ENCODE measurements at regions not wholly inside any gene's neighbourhood (a gene's known extent, or its start where the extent isn't known, plus 50 kb on each side); places are given as distances from the start of the nearest gene placed in this dataset.

GRCh38 chr13:85379991-85380390 is 419.2 kb downstream of the SLITRK6 start:
- Histone ChIP-seq H3K27ac (no peak overlapping the region), H3K9me3 (no peaks in the 10 kb centered on the region), H3K36me3 (no peaks in the 10 kb centered on the region), H3K4me1 (no peaks in the 10 kb centered on the region), H3K27me3 (no peaks in the 10 kb centered on the region), H3K4me3 (no peak overlapping the region)
- TF ChIP-seq POLR2A (IDR thresholded peaks at IDR 0.05) (no peak), CTCF (IDR thresholded peaks at IDR 0.05) (no peak)
- WGBS, 4 donors: 60 to 83% (median 72%) methylated on average over 1 of the region's 1 CpG
- DNase-seq: no peak
- intact Hi-C loops (cut with DNase I): no loop called here
- no peak for ATAC-seq

DNA sequence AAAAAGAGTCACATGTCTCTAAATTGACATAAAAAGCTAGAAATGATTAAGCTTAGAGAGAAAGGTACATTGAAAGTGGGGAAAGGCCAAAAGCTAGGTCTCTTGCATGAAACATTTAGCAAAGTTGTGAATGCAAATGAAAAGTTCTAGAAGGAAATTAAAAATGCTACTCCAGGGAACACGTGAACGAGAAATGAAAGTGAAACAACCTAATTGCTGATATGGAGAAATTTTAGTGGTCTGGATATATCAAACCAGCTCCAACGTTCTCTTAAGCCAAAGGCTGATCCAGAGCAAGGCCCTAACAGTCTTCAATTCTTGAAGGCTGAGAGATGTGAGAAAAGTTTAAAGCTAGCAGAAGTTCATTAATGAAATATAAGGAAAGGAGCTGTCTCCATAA is 419.8 kb downstream of the SLITRK6 start:
- DNase-seq (no peak), ATAC-seq (no peak)
- Histone ChIP-seq H3K9me3 (no peaks in the 10 kb centered on the region), H3K36me3 (no peaks in the 10 kb centered on the region), H3K27me3 (no peaks in the 10 kb centered on the region), H3K27ac (no peak overlapping the region), H3K4me1 (no peaks in the 10 kb centered on the region), H3K4me3 (peak overlapping the region in 2 of 12 donors; percentile 3 to 5)
- no peak for TF ChIP-seq POLR2A (IDR thresholded peaks at IDR 0.05)
- TF ChIP-seq CTCF (IDR thresholded peaks at IDR 0.05): no peak
- WGBS, 4 donors: 24 to 62% (median 47%) methylated on average over 3 of the region's 3 CpGs
- intact Hi-C loops (cut with DNase I): no loop called here

DNA sequence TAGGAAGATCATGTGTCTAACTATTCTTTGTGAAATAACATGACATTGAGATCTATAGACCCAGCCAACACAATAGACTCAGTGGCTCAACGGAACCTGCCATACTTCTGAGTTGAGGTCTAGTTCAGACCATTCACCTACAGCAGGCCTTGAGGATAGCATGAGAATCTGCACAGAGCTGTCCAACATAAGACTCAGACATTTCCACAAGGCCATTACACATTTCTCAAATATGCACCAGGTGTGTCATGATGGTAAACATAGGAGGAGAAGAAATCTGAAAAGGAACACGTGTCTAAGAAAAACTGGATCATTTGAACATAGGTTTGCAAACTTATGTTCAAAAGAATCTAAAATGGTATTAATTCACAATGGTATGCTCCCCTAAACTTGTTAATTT is 421.4 kb downstream of the SLITRK6 start:
- Histone ChIP-seq H3K27me3 (no peaks in the 10 kb centered on the region), H3K9me3 (no peaks in the 10 kb centered on the region), H3K4me3 (no peak overlapping the region), H3K27ac (no peak overlapping the region), H3K4me1 (no peaks in the 10 kb centered on the region), H3K36me3 (no peaks in the 10 kb centered on the region)
- DNase-seq (no peak), ATAC-seq (no peak)
- TF ChIP-seq POLR2A (IDR thresholded peaks at IDR 0.05) (no peak), CTCF (IDR thresholded peaks at IDR 0.05) (no peak)
- 56 to 79% (median 76%) methylated on average over 2 of the region's 2 CpGs for WGBS, 4 donors
- intact Hi-C loops (cut with DNase I): no loop called here

DNA sequence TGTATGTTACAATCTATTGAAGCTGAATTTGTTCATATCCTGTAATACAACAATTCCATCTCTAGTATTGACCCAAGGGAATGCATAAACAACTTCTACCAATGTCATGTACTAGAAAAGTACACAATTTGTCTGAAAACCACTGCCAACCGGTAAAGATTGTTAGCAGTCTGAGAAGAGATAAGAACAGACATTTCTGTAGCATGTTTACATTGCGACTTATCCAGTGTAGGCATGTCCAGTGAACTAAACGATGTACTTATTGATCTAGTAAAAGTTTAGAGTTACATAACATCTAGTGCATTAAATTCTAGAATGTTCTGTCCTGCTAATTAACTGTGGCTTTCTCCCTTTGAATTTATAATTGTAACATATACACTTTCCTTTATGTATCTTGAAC is 425.9 kb downstream of the SLITRK6 start:
- Histone ChIP-seq H3K27ac (no peak overlapping the region), H3K9me3 (no peaks in the 10 kb centered on the region), H3K4me1 (no peaks in the 10 kb centered on the region), H3K27me3 (no peaks in the 10 kb centered on the region), H3K36me3 (no peaks in the 10 kb centered on the region), H3K4me3 (no peak overlapping the region)
- 47 to 63% (median 53%) methylated on average over 3 of the region's 3 CpGs for WGBS, 4 donors
- no peak for TF ChIP-seq POLR2A (IDR thresholded peaks at IDR 0.05)
- no peak for TF ChIP-seq CTCF (IDR thresholded peaks at IDR 0.05)
- DNase-seq: no peak
- intact Hi-C loops (cut with DNase I): no loop called here
- no peak for ATAC-seq
